NCI-H1417 treated with DMSO at 0.1 percent for 48 hours (cell line): ENCODE measurements at regions not wholly inside any gene's neighbourhood (a gene's known extent, or its start where the extent isn't known, plus 50 kb on each side); places are given as distances from the start of the nearest gene placed in this dataset.

ENCODE experiments used
- DNase-seq: peaks from one replicate; lab custom pipeline; 2025; lab: John Stamatoyannopoulos, UW

DNA sequence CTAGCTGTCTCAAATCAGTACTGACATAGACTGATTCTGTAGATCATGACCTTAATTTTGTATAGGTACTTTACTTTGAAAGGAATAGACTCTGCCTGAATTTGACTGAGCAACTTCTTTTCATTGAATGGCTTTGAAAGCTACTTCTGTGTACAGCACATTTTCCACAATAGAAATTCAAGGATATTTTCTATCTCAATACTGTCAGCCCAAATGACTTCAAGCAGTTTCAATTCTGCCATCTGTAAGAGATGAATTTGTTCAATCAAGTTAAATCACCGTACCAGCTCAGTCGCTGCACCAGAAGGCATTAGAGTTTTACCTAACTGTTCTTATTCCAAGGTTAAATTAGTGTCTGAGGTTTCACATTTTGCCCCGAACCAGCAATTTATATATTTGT, 107.0 kb upstream of the EYS start:
- no peak for DNase-seq

DNA sequence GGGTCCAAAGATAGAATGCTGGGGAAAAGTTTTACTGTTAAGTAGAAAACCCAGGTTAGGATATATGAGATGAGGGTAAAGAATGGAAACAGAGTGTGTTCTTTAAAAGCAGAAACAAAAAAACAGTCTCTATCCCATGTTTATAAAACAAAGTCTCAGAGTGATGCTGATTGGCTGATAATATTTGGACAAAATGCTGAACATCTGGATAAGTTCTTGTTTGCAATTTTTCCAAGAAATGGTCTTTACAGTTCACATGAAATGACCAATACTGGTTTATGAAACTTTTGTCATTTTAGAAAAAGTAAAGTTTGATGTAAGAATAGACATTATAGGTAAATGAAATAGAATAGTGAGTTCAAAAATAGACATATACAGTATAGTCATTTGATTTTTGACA, 96.2 kb upstream of the EYS start:
- no peak for DNase-seq

DNA sequence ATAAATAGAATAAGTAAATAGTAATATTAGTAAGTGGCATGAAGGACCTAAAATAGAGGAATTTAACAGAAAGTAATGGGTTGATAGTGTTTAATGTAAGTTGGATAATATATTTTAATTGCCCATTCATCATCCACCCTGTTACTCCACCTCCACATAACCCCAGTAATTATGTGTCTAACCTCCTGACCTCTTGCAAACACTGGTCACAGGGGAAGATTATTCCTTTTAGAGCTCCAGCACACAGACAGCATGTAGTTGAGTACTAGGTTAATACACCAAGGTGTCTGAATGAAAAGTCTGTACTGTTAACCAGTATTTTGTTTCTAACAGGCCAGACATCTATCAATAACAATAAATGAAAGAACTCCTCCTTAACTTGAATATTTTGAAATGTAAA, 92.4 kb upstream of the EYS start:
- DNase-seq: peak; percentile 16

- DNase-seq: no peak
Observed at GRCh38 chr6:65798280-65799014, 91.4 kb upstream of the EYS start.

DNA sequence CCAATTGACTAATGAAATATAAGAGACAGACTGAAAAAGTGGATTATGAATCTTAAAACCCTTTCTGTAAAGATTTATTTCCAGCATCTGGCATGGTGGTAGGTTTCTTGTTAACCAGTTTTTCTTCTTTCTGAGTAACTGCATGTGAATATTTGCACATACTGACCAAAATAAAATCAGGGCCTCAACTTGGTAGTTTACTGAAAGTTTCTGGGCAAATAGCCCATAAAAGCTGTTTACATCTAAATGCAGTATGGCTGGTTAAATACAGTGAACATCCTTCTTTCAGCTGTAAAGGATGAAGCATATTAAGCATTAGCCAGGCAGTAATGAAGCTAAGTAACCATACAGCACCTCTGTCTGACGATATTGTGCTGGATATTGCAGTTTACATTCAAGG, 83.6 kb upstream of the EYS start:
- no peak for DNase-seq

DNA sequence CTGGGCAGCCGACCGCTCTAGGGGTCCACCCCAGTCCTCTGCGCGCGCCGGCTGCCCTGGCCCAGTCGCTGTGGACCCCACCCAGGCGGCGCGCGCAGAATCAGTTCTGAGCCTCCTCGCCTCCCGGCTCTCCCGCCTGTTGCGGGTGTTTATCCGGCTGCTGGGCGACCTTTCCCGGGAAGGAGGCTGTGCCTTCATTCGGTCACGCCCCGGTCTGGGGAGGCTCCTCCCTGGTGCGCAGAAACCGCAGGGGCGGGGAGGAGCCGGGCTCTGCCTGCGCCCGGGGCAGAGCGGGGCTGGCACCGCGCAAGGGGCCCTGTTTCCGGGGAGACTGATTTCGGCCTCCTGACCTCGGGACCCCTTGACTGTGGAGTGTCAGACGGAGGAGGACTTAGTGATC, 80.8 kb upstream of the EYS start:
- no peak for DNase-seq

DNA sequence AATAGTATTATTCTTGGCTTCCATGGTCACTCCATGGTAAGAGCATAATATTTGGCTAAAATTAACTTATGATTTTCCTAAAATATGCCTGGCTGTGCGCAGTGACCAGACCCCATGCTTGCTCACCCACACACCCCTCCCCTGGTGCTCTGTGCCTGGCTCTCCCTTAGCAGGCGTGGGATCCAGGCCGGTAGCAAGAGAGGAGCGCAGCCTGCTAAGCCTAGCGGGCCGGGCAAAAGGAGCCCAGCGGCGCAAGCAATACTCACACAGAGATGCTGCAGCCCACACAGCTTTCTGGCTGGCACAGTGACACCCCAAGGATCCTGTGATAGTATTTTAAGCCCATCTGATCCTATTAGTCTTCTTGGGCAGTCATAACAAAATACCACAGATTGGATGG, 79.8 kb upstream of the EYS start:
- DNase-seq: no peak

DNA sequence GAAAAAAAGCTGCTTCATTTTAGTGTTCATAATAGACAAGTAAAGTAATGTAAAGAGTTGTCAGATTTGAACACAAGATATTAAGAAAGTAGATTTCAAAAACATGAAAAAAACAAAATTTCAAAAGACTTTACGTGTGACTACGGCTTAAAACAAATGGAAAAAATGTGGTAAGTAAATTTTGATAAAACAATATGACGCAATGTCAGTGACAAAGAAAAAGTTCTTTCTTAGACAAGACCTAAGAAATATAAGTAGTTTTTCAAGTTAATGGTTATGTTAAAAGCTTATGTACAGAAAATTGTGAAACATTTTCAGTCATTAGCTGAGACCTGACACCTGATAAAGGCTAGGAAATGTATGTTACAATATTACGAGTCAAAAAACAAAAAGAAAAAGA, 73.7 kb upstream of the EYS start:
- DNase-seq: no peak

DNA sequence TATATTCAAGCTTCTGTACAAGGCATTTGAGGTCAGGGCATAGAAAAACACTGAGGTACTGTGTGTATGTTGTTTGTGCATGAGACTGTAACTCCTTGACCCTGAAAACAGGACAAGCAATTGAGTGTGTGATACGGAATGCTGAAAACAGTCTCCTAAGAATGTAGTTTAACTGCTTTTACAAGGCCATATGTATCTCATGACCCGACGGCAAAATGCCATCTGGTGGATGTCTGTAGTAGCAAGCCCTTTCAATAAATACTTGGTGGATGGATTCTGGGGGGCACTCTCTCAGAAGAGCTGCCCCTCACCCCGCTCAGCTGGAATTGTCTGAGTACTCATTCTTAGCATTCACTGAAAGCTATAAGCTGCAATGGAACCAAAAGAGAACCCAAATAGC, 69.3 kb upstream of the EYS start:
- DNase-seq: no peak

DNA sequence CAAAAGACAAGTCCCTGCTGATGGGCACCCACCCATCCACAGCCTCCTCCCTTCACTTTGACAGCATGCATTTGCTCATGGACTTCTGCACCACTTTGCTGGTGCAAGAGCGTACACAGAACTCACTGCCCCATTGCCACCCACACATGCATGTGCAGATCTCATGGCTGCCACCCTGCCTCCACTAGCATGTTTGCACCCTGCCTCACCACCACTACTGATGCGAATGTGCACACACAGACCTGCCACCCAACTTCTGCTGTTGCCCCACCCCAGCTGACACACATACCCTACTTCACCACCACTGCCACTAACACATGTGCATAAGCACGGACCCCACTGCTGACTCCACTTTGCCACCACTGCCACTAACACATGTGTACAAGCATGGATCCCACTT, 64.9 kb upstream of the EYS start:
- DNase-seq: no peak

- no peak for DNase-seq
Observed at GRCh38 chr6:65761890-65762289, 54.9 kb upstream of the EYS start.

DNA sequence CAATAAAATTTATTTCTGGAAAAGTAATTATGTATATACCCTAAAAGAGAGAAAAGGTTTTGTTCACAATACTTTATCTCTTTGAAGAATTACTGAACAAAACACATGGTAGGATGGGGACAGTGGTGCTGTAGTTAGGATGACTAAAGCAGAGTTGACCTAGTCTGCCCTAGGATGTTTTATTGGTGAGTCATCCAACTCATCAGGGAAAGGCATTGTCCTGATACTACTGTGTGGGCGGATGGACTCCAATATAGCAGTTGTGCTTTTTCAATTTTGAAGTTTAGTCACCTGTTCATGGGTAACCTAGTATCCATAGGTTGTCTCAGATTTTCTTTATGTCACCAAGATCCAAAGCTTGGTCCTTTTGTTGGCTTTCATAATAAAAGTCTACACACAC, 53.3 kb upstream of the EYS start:
- no peak for DNase-seq
